ENCODE measurements at regions not wholly inside any gene's neighbourhood (a gene's known extent, or its start where the extent isn't known, plus 50 kb on each side); places are given as distances from the start of the nearest gene placed in this dataset.

DNA sequence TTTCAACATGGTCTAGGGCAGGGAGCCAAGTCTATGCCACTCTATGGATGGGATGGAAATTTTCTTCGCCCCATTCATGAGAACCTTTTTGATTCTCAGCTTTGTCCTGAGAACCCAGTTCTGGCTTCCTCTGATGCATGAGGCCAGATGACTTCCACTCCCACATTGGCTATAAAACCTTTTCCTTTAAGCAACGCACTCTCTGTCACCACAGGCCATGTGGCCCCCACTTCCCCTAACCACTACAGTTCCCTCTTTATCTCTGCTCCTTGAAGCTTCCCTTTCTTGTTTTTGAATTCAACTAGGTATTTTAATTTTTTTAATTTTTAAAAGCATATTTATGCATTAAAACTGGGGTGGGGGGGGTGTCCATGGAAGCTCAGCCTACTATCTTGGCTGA, 401.3 kb downstream of the ENC1 start:
- no peak for TF ChIP-seq EZH2 (IDR thresholded peaks at IDR 0.05)
- TF ChIP-seq CTCF (IDR thresholded peaks at IDR 0.05 in 2 of 3, conservative IDR thresholded peaks at IDR 0.05 in 1 of 3; ENCODE audit: borderline replicate concordance in 1 of 3, insufficient read depth in 1 of 3, low read depth in 2 of 3, low read length in 2 of 3) = no peak
- TF ChIP-seq POLR2AphosphoS5 (IDR thresholded peaks at IDR 0.05; ENCODE audit: low read depth, low read length) = no peak
- TF ChIP-seq, protein P1, sequence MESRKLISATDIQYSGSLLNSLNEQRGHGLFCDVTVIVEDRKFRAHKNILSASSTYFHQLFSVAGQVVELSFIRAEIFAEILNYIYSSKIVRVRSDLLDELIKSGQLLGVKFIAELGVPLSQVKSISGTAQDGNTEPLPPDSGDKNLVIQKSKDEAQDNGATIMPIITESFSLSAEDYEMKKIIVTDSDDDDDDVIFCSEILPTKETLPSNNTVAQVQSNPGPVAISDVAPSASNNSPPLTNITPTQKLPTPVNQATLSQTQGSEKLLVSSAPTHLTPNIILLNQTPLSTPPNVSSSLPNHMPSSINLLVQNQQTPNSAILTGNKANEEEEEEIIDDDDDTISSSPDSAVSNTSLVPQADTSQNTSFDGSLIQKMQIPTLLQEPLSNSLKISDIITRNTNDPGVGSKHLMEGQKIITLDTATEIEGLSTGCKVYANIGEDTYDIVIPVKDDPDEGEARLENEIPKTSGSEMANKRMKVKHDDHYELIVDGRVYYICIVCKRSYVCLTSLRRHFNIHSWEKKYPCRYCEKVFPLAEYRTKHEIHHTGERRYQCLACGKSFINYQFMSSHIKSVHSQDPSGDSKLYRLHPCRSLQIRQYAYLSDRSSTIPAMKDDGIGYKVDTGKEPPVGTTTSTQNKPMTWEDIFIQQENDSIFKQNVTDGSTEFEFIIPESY (IDR thresholded peaks at IDR 0.05; ENCODE audit: extremely low read depth, insufficient replicate concordance, low read length) = no peak
- TF ChIP-seq CEBPB (IDR thresholded peaks at IDR 0.05; ENCODE audit: low read depth) = no peak
- TF ChIP-seq MAX (IDR thresholded peaks at IDR 0.05) = no peak
- TF ChIP-seq ZNF274 (IDR thresholded peaks at IDR 0.05; ENCODE audit: low read depth, low read length) = no peak
